ENCODE measurements at regions not wholly inside any gene's neighbourhood (a gene's known extent, or its start where the extent isn't known, plus 50 kb on each side); places are given as distances from the start of the nearest gene placed in this dataset.

DNA sequence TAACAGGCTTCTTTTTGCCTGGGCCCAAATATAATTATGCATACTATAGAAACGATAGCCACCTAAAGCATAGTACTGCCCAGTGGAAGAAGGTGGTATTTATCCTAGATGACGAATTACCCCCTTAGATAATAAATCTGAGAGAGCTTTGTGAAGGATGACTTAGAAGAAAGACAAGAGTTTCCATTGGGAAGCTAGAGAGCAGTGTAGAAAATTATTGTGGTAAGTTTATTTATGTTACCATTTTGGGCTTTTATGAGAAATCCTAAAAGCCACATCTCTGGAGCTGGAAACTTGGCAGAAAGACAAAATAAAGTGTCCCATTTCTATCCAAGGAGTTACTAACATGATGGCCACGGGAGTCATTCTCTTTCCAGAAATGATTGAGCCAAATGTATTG, 172.0 kb upstream of the SEMA6A start:
- H3K9me3 ChIP-seq (ENCODE audit: insufficient read depth, low read depth) = no peaks in the 10 kb centered on the region
- no peak overlapping the region for H3K4me2 ChIP-seq
- TF ChIP-seq, protein P1, sequence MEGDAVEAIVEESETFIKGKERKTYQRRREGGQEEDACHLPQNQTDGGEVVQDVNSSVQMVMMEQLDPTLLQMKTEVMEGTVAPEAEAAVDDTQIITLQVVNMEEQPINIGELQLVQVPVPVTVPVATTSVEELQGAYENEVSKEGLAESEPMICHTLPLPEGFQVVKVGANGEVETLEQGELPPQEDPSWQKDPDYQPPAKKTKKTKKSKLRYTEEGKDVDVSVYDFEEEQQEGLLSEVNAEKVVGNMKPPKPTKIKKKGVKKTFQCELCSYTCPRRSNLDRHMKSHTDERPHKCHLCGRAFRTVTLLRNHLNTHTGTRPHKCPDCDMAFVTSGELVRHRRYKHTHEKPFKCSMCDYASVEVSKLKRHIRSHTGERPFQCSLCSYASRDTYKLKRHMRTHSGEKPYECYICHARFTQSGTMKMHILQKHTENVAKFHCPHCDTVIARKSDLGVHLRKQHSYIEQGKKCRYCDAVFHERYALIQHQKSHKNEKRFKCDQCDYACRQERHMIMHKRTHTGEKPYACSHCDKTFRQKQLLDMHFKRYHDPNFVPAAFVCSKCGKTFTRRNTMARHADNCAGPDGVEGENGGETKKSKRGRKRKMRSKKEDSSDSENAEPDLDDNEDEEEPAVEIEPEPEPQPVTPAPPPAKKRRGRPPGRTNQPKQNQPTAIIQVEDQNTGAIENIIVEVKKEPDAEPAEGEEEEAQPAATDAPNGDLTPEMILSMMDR (conservative IDR thresholded peaks at IDR 0.05) = no peak
- no peak for TF ChIP-seq EZH2 (IDR thresholded peaks at IDR 0.05; ENCODE audit: low read depth)
- no peaks in the 10 kb centered on the region for H3F3A ChIP-seq (ENCODE audit: insufficient read depth, low read depth)
- no peaks in the 10 kb centered on the region for H3K27me3 ChIP-seq (ENCODE audit: insufficient read depth, low read depth)
- H3K4me3 ChIP-seq = no peak overlapping the region
- POLR2A ChIA-PET (ENCODE audit: unreplicated experiment) = no interaction called here
- no peak for DNase-seq
- CTCF ChIA-PET = no interaction called here
- H3K79me2 ChIP-seq (ENCODE audit: low read depth) = no peaks in the 10 kb centered on the region
- H3K9me2 ChIP-seq (ENCODE audit: insufficient read depth) = no peaks in the 10 kb centered on the region
- intact Hi-C loops (cut with micrococcal nuclease; ENCODE audit: unreplicated experiment) = no loop called here
- BruUV-seq (replicated peaks) = no TSS peak
- no peak overlapping the region for H3K27ac ChIP-seq
- H2AFZ ChIP-seq = no peak overlapping the region
- H3K36me3 ChIP-seq (ENCODE audit: low read depth) = no peaks in the 10 kb centered on the region
- no peaks in the 10 kb centered on the region for H4K20me1 ChIP-seq (ENCODE audit: insufficient read depth)
- no peaks in the 10 kb centered on the region for H3K4me1 ChIP-seq (replicated peaks; ENCODE audit: insufficient read depth)

DNA sequence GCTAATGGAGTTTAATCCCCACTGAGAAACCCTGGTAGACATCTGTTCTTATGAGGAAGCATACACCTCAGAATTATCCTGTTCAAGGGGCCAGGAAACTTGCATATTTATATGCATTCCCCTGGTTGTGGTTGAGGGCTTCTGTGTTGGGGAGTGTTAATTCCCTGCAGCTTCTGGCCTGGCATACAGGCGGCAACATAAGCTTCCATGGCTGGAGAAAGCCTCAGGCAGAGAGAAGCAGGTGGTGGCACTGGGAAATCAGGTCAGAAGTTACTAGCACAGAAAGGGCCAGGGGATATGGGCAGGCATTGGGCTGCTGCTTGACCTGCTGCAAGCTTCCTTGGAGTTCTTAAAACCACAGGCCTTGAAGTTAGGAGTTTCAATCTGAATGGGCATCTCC, 166.1 kb upstream of the SEMA6A start:
- Histone ChIP-seq H3K4me2 (no peak overlapping the region), H2AFZ (no peak overlapping the region), H3K27ac (no peak overlapping the region), H3F3A (ENCODE audit: insufficient read depth, low read depth) (no peaks in the 10 kb centered on the region), H3K36me3 (ENCODE audit: low read depth) (no peaks in the 10 kb centered on the region), H3K27me3 (ENCODE audit: insufficient read depth, low read depth) (peaks cover 19% of the 10 kb centered on the region), H3K4me3 (no peak overlapping the region), H4K20me1 (ENCODE audit: insufficient read depth) (no peaks in the 10 kb centered on the region), H3K9me2 (ENCODE audit: insufficient read depth) (no peaks in the 10 kb centered on the region), H3K4me1 (replicated peaks; ENCODE audit: insufficient read depth) (no peaks in the 10 kb centered on the region), H3K9me3 (ENCODE audit: insufficient read depth, low read depth) (no peaks in the 10 kb centered on the region), H3K79me2 (ENCODE audit: low read depth) (no peaks in the 10 kb centered on the region)
- no peak for DNase-seq
- BruUV-seq (replicated peaks) = no TSS peak
- CTCF ChIA-PET = no interaction called here
- POLR2A ChIA-PET (ENCODE audit: unreplicated experiment) = no interaction called here
- TF ChIP-seq EZH2 (IDR thresholded peaks at IDR 0.05; ENCODE audit: low read depth) = no peak
- TF ChIP-seq, protein P1 (conservative IDR thresholded peaks at IDR 0.05) = no peak
- intact Hi-C loops (cut with micrococcal nuclease; ENCODE audit: unreplicated experiment) = no loop called here

DNA sequence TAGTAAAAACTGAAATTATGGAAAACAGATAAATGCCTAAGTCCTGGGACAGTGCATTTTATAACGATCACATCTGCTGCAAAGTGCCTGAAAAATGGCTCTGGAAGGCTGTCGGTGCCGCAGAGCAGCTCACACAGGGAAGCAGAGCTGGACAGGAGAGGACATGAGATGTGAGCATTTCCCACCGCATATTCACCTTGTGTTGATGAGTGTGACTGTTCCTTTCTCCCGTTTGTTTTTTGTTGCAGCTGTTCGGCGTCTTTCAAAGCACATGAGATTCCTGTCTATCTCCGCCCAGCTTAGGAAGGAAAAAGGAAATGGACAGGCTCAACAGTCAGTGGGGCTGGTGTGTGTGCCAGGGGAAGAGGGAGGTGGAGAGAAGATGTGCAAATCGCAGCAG, 164.9 kb upstream of the SEMA6A start:
- H3F3A ChIP-seq (ENCODE audit: insufficient read depth, low read depth) = no peaks in the 10 kb centered on the region
- no peak overlapping the region for H3K27ac ChIP-seq
- H3K27me3 ChIP-seq (ENCODE audit: insufficient read depth, low read depth) = peaks cover 26% of the 10 kb centered on the region
- CTCF ChIA-PET = no interaction called here
- no TSS peak for BruUV-seq (replicated peaks)
- intact Hi-C loops (cut with micrococcal nuclease; ENCODE audit: unreplicated experiment) = no loop called here
- no peaks in the 10 kb centered on the region for H4K20me1 ChIP-seq (ENCODE audit: insufficient read depth)
- H3K79me2 ChIP-seq (ENCODE audit: low read depth) = no peaks in the 10 kb centered on the region
- DNase-seq = no peak
- H2AFZ ChIP-seq = no peak overlapping the region
- TF ChIP-seq, protein P1 (conservative IDR thresholded peaks at IDR 0.05) = no peak
- TF ChIP-seq EZH2 (IDR thresholded peaks at IDR 0.05; ENCODE audit: low read depth) = no peak
- POLR2A ChIA-PET (ENCODE audit: unreplicated experiment) = no interaction called here
- H3K9me2 ChIP-seq (ENCODE audit: insufficient read depth) = no peaks in the 10 kb centered on the region
- H3K4me1 ChIP-seq (replicated peaks; ENCODE audit: insufficient read depth) = no peaks in the 10 kb centered on the region
- H3K9me3 ChIP-seq (ENCODE audit: insufficient read depth, low read depth) = no peaks in the 10 kb centered on the region
- no peak overlapping the region for H3K4me3 ChIP-seq
- no peaks in the 10 kb centered on the region for H3K36me3 ChIP-seq (ENCODE audit: low read depth)
- H3K4me2 ChIP-seq = no peak overlapping the region
